Lower lobe of right lung (tissue), 2 donors: ENCODE measurements at regions not wholly inside any gene's neighbourhood (a gene's known extent, or its start where the extent isn't known, plus 50 kb on each side); places are given as distances from the start of the nearest gene placed in this dataset.
A peak's percentile ranks its signal among the peaks of the same experiment; 100 is the strongest.
"Not testable (repeated sequence)": the region's sequence is repeated elsewhere in the genome, so short reads cannot be mapped to it uniquely, and the experiment has no call there.

Experiments used
- ATAC-seq, 2 donors: fragments of 200-7000 bp; cut with Tn5 transposase; one replicate each; pipeline ENCODE4 v1.9.1; 2020 to 2022; ENCODE audit warnings: mild to moderate bottlenecking in 2 of 2, moderate library complexity in 2 of 2
- DNase-seq: peaks from one replicate; pipeline ENCODE4 v3.0.0-alpha.2; 2020
- H3K27ac ChIP-seq: fragments of 200-600 bp; one replicate; pipeline ENCODE4 v1.8.0; 2022
- H3K27me3 ChIP-seq: fragments of 200-600 bp; one replicate; pipeline ENCODE4 v1.8.0; 2022; ENCODE audit warnings: low read depth
- H3K36me3 ChIP-seq: fragments of 200-600 bp; one replicate; pipeline ENCODE4 v1.8.0; 2022; ENCODE audit warnings: mild to moderate bottlenecking
- H3K4me1 ChIP-seq: fragments of 200-600 bp; one replicate; pipeline ENCODE4 v1.8.0; 2022
- H3K4me3 ChIP-seq: fragments of 200-600 bp; one replicate; pipeline ENCODE4 v1.8.0; 2022; ENCODE audit warnings: mild to moderate bottlenecking
- H3K9me3 ChIP-seq: fragments of 200-600 bp; one replicate; pipeline ENCODE4 v1.8.0; 2022
- CTCF ChIP-seq: fragments of 200-600 bp; IDR thresholded peaks from one replicate; pipeline ENCODE4 v1.8.0; 2022; ENCODE audit warnings: antibody characterized with exemption, mild to moderate bottlenecking
- intact Hi-C: fragments of 100-400 bp; cut with DNase I; formaldehyde crosslinking; loops from one replicate; pipeline ENCODE4 v1.11.0; 2022
- donor health status: DM: no; HTN: yes; CAD: no; lungs with severe emphysema.

- H3K36me3 ChIP-seq, intact Hi-C loops, H3K4me3 ChIP-seq, H3K4me1 ChIP-seq, DNase-seq, H3K27me3 ChIP-seq, ATAC-seq, H3K27ac ChIP-seq, H3K9me3 ChIP-seq: not testable (repeated sequence)
These were observed 1453.9 kb upstream of the TPTE start for GRCh38 chr21:9067515-9067914.

- H3K4me3 ChIP-seq, H3K27me3 ChIP-seq, H3K36me3 ChIP-seq, H3K27ac ChIP-seq, ATAC-seq, DNase-seq, H3K9me3 ChIP-seq, intact Hi-C loops, H3K4me1 ChIP-seq: not testable (repeated sequence)
These were observed 1452.8 kb upstream of the TPTE start for GRCh38 chr21:9068622-9069021.

GRCh38 chr21:9070703-9071102, 1450.7 kb upstream of the TPTE start:
- H3K27ac ChIP-seq, H3K4me3 ChIP-seq, H3K27me3 ChIP-seq, H3K36me3 ChIP-seq, DNase-seq, H3K4me1 ChIP-seq, ATAC-seq, intact Hi-C loops, H3K9me3 ChIP-seq: not testable (repeated sequence)
- peak; percentile 20 for TF ChIP-seq CTCF

- H3K27me3 ChIP-seq, ATAC-seq, intact Hi-C loops, H3K4me3 ChIP-seq, DNase-seq, H3K36me3 ChIP-seq, H3K4me1 ChIP-seq, H3K9me3 ChIP-seq, H3K27ac ChIP-seq: not testable (repeated sequence)
These were observed 1448.4 kb upstream of the TPTE start for GRCh38 chr21:9073010-9073409.

- DNase-seq, H3K36me3 ChIP-seq, H3K4me3 ChIP-seq, ATAC-seq, intact Hi-C loops, H3K4me1 ChIP-seq, H3K27ac ChIP-seq, H3K9me3 ChIP-seq, H3K27me3 ChIP-seq: not testable (repeated sequence)
These were observed 1446.6 kb upstream of the TPTE start for GRCh38 chr21:9074772-9075171.

- ATAC-seq, DNase-seq, H3K27me3 ChIP-seq, intact Hi-C loops, H3K36me3 ChIP-seq, H3K4me3 ChIP-seq, H3K27ac ChIP-seq, H3K9me3 ChIP-seq, H3K4me1 ChIP-seq: not testable (repeated sequence)
These were observed 1438.1 kb upstream of the TPTE start for GRCh38 chr21:9083091-9083826.

- ATAC-seq, H3K36me3 ChIP-seq, H3K27ac ChIP-seq, H3K9me3 ChIP-seq, H3K4me3 ChIP-seq, H3K27me3 ChIP-seq, intact Hi-C loops, DNase-seq, H3K4me1 ChIP-seq: not testable (repeated sequence)
These were observed 1435.1 kb upstream of the TPTE start for GRCh38 chr21:9086299-9086698.

GRCh38 chr21:9087816-9088215, 1433.6 kb upstream of the TPTE start:
- intact Hi-C loops, H3K9me3 ChIP-seq, H3K4me3 ChIP-seq, DNase-seq, H3K27me3 ChIP-seq, ATAC-seq, H3K27ac ChIP-seq, H3K4me1 ChIP-seq, H3K36me3 ChIP-seq: not testable (repeated sequence)

- intact Hi-C loops, ATAC-seq, H3K27ac ChIP-seq, H3K27me3 ChIP-seq, H3K9me3 ChIP-seq, H3K4me1 ChIP-seq, H3K36me3 ChIP-seq, DNase-seq: not testable (repeated sequence)
- H3K4me3 ChIP-seq: peak overlapping the region; percentile 45
These were observed 1391.6 kb upstream of the TPTE start for GRCh38 chr21:9129741-9130140.

- H3K4me1 ChIP-seq, ATAC-seq, H3K36me3 ChIP-seq, intact Hi-C loops, H3K9me3 ChIP-seq, DNase-seq, H3K27ac ChIP-seq, H3K27me3 ChIP-seq, H3K4me3 ChIP-seq: not testable (repeated sequence)
These were observed 1390.6 kb upstream of the TPTE start for GRCh38 chr21:9130817-9131216.
